ENCODE measurements at regions not wholly inside any gene's neighbourhood (a gene's known extent, or its start where the extent isn't known, plus 50 kb on each side); places are given as distances from the start of the nearest gene placed in this dataset.

- Histone ChIP-seq H3K9me3 (ENCODE audit: control insufficient read depth, insufficient read depth, low read length) (no peaks in the 10 kb centered on the region), H3K27ac (ENCODE audit: low read depth, low read length) (no peak overlapping the region), H3K27me3 (ENCODE audit: control insufficient read depth, insufficient read depth, low read length) (no peaks in the 10 kb centered on the region), H3K36me3 (ENCODE audit: control insufficient read depth, insufficient read depth, low read length) (no peaks in the 10 kb centered on the region), H3K4me3 (ENCODE audit: low read depth, low read length) (no peak overlapping the region), H3K4me1 (ENCODE audit: control insufficient read depth, insufficient read depth, low read length) (no peaks in the 10 kb centered on the region)
- DNase-seq (ENCODE audit: low read depth in 4 of 6, low spot score in 6 of 6): no peak
Observed at GRCh38 chr14:82146846-82147245, 613.2 kb upstream of the SEL1L start.

GRCh38 chr14:82153689-82154088 is 620.0 kb upstream of the SEL1L start:
- H3K4me1 ChIP-seq (ENCODE audit: control insufficient read depth, insufficient read depth, low read length): no peaks in the 10 kb centered on the region
- no peaks in the 10 kb centered on the region for H3K36me3 ChIP-seq (ENCODE audit: control insufficient read depth, insufficient read depth, low read length)
- WGBS (ENCODE audit: insufficient coverage): no CpG with 5 or more reads among the region's 4 CpGs

GRCh38 chr14:82159624-82160023 is 626.0 kb upstream of the SEL1L start:
- no peaks in the 10 kb centered on the region for H3K27me3 ChIP-seq (ENCODE audit: control insufficient read depth, insufficient read depth, low read length)
- H3K27ac ChIP-seq (ENCODE audit: low read depth, low read length): no peak overlapping the region
- no peak overlapping the region for H3K4me3 ChIP-seq (ENCODE audit: low read depth, low read length)
- H3K9me3 ChIP-seq (ENCODE audit: control insufficient read depth, insufficient read depth, low read length): no peaks in the 10 kb centered on the region
- H3K36me3 ChIP-seq (ENCODE audit: control insufficient read depth, insufficient read depth, low read length): no peaks in the 10 kb centered on the region
- WGBS (ENCODE audit: insufficient coverage): 100% methylated on average over 1 of the region's 3 CpGs
- H3K4me1 ChIP-seq (ENCODE audit: control insufficient read depth, insufficient read depth, low read length): no peaks in the 10 kb centered on the region
- DNase-seq (ENCODE audit: low read depth in 4 of 6, low spot score in 6 of 6): no peak

More at GRCh38 chr14:82153689-82154088, 620.0 kb upstream of the SEL1L start:
- Histone ChIP-seq H3K27ac (ENCODE audit: low read depth, low read length) (no peak overlapping the region), H3K4me3 (ENCODE audit: low read depth, low read length) (no peak overlapping the region), H3K9me3 (ENCODE audit: control insufficient read depth, insufficient read depth, low read length) (no peaks in the 10 kb centered on the region), H3K27me3 (ENCODE audit: control insufficient read depth, insufficient read depth, low read length) (no peaks in the 10 kb centered on the region)
- no peak for DNase-seq (ENCODE audit: low read depth in 4 of 6, low spot score in 6 of 6)

GRCh38 chr14:82180139-82180538 is 646.5 kb upstream of the SEL1L start:
- Histone ChIP-seq H3K27ac (ENCODE audit: low read depth, low read length) (no peak overlapping the region), H3K27me3 (ENCODE audit: control insufficient read depth, insufficient read depth, low read length) (no peaks in the 10 kb centered on the region), H3K36me3 (ENCODE audit: control insufficient read depth, insufficient read depth, low read length) (no peaks in the 10 kb centered on the region), H3K9me3 (ENCODE audit: control insufficient read depth, insufficient read depth, low read length) (no peaks in the 10 kb centered on the region), H3K4me1 (ENCODE audit: control insufficient read depth, insufficient read depth, low read length) (no peaks in the 10 kb centered on the region), H3K4me3 (ENCODE audit: low read depth, low read length) (no peak overlapping the region)
- WGBS (ENCODE audit: insufficient coverage): no CpG with 5 or more reads among the region's 2 CpGs
- DNase-seq (ENCODE audit: low read depth in 4 of 6, low spot score in 6 of 6): peak in 1 of 6 donors; percentile 43

GRCh38 chr14:82182646-82183045 is 649.0 kb upstream of the SEL1L start:
- H3K27me3 ChIP-seq (ENCODE audit: control insufficient read depth, insufficient read depth, low read length): no peaks in the 10 kb centered on the region
- no peak overlapping the region for H3K27ac ChIP-seq (ENCODE audit: low read depth, low read length)
- H3K4me3 ChIP-seq (ENCODE audit: low read depth, low read length): no peak overlapping the region
- DNase-seq (ENCODE audit: low read depth in 4 of 6, low spot score in 6 of 6): peak in 1 of 6 donors; percentile 21
- no peaks in the 10 kb centered on the region for H3K36me3 ChIP-seq (ENCODE audit: control insufficient read depth, insufficient read depth, low read length)
- H3K9me3 ChIP-seq (ENCODE audit: control insufficient read depth, insufficient read depth, low read length): no peaks in the 10 kb centered on the region
- H3K4me1 ChIP-seq (ENCODE audit: control insufficient read depth, insufficient read depth, low read length): no peaks in the 10 kb centered on the region

GRCh38 chr14:82190742-82191141 is 657.1 kb upstream of the SEL1L start:
- H3K4me1 ChIP-seq (ENCODE audit: control insufficient read depth, insufficient read depth, low read length): no peaks in the 10 kb centered on the region
- H3K27me3 ChIP-seq (ENCODE audit: control insufficient read depth, insufficient read depth, low read length): no peaks in the 10 kb centered on the region
- H3K27ac ChIP-seq (ENCODE audit: low read depth, low read length): no peak overlapping the region
- H3K36me3 ChIP-seq (ENCODE audit: control insufficient read depth, insufficient read depth, low read length): no peaks in the 10 kb centered on the region
- DNase-seq (ENCODE audit: low read depth in 4 of 6, low spot score in 6 of 6): peak in 1 of 6 donors; percentile 64
- H3K4me3 ChIP-seq (ENCODE audit: low read depth, low read length): no peak overlapping the region
- H3K9me3 ChIP-seq (ENCODE audit: control insufficient read depth, insufficient read depth, low read length): no peaks in the 10 kb centered on the region
- 17% methylated on average over 1 of the region's 3 CpGs for WGBS (ENCODE audit: insufficient coverage)

GRCh38 chr14:82192387-82192786 is 658.7 kb upstream of the SEL1L start:
- no CpG with 5 or more reads among the region's 2 CpGs for WGBS (ENCODE audit: insufficient coverage)
- H3K27ac ChIP-seq (ENCODE audit: low read depth, low read length): no peak overlapping the region
- no peaks in the 10 kb centered on the region for H3K36me3 ChIP-seq (ENCODE audit: control insufficient read depth, insufficient read depth, low read length)
- H3K4me3 ChIP-seq (ENCODE audit: low read depth, low read length): no peak overlapping the region
- H3K27me3 ChIP-seq (ENCODE audit: control insufficient read depth, insufficient read depth, low read length): no peaks in the 10 kb centered on the region
- H3K9me3 ChIP-seq (ENCODE audit: control insufficient read depth, insufficient read depth, low read length): no peaks in the 10 kb centered on the region
- no peak for DNase-seq (ENCODE audit: low read depth in 4 of 6, low spot score in 6 of 6)
- H3K4me1 ChIP-seq (ENCODE audit: control insufficient read depth, insufficient read depth, low read length): no peaks in the 10 kb centered on the region

GRCh38 chr14:82223276-82223675 is 689.6 kb upstream of the SEL1L start:
- no peak overlapping the region for H3K4me3 ChIP-seq (ENCODE audit: low read depth, low read length)
- no CpG with 5 or more reads among the region's 2 CpGs for WGBS (ENCODE audit: insufficient coverage)
- no peak for DNase-seq (ENCODE audit: low read depth in 4 of 6, low spot score in 6 of 6)
- no peaks in the 10 kb centered on the region for H3K4me1 ChIP-seq (ENCODE audit: control insufficient read depth, insufficient read depth, low read length)
- no peaks in the 10 kb centered on the region for H3K27me3 ChIP-seq (ENCODE audit: control insufficient read depth, insufficient read depth, low read length)
- H3K36me3 ChIP-seq (ENCODE audit: control insufficient read depth, insufficient read depth, low read length): no peaks in the 10 kb centered on the region
- H3K9me3 ChIP-seq (ENCODE audit: control insufficient read depth, insufficient read depth, low read length): no peaks in the 10 kb centered on the region
- H3K27ac ChIP-seq (ENCODE audit: low read depth, low read length): no peak overlapping the region

GRCh38 chr14:82224610-82225009 is 691.0 kb upstream of the SEL1L start:
- no peak overlapping the region for H3K27ac ChIP-seq (ENCODE audit: low read depth, low read length)
- no peaks in the 10 kb centered on the region for H3K4me1 ChIP-seq (ENCODE audit: control insufficient read depth, insufficient read depth, low read length)
- H3K4me3 ChIP-seq (ENCODE audit: low read depth, low read length): no peak overlapping the region
- whole genome bisulfite sequencing (ENCODE audit: insufficient coverage): 69% methylated on average over 3 of the region's 3 CpGs
- DNase-seq (ENCODE audit: low read depth in 4 of 6, low spot score in 6 of 6): no peak
- H3K36me3 ChIP-seq (ENCODE audit: control insufficient read depth, insufficient read depth, low read length): no peaks in the 10 kb centered on the region
- H3K27me3 ChIP-seq (ENCODE audit: control insufficient read depth, insufficient read depth, low read length): no peaks in the 10 kb centered on the region
- H3K9me3 ChIP-seq (ENCODE audit: control insufficient read depth, insufficient read depth, low read length): no peaks in the 10 kb centered on the region

- WGBS (ENCODE audit: insufficient coverage): no CpG with 5 or more reads among the region's 3 CpGs
- no peaks in the 10 kb centered on the region for H3K36me3 ChIP-seq (ENCODE audit: control insufficient read depth, insufficient read depth, low read length)
- H3K4me3 ChIP-seq (ENCODE audit: low read depth, low read length): no peak overlapping the region
- H3K27ac ChIP-seq (ENCODE audit: low read depth, low read length): no peak overlapping the region
- no peaks in the 10 kb centered on the region for H3K4me1 ChIP-seq (ENCODE audit: control insufficient read depth, insufficient read depth, low read length)
- no peaks in the 10 kb centered on the region for H3K27me3 ChIP-seq (ENCODE audit: control insufficient read depth, insufficient read depth, low read length)
- H3K9me3 ChIP-seq (ENCODE audit: control insufficient read depth, insufficient read depth, low read length): no peaks in the 10 kb centered on the region
- no peak for DNase-seq (ENCODE audit: low read depth in 4 of 6, low spot score in 6 of 6)
Observed at GRCh38 chr14:82230748-82231147, 697.1 kb upstream of the SEL1L start.
